Activated T-cell treated with anti-CD3 and anti-CD28 coated beads, Interleukin-2, amount 50 U/mL, for 24 hours (primary cell): ENCODE measurements at regions not wholly inside any gene's neighbourhood (a gene's known extent, or its start where the extent isn't known, plus 50 kb on each side); places are given as distances from the start of the nearest gene placed in this dataset.

ENCODE experiments used
- DNase-seq: peaks from one replicate; pipeline ENCODE4 v3.0.0-alpha.2; 2020
- H3K27ac Mint-ChIP-seq: 2 replicates; pipeline ENCODE4 v1.8.0; 2020; ENCODE audit warnings: mild to moderate bottlenecking, mixed read lengths
- H3K27me3 Mint-ChIP-seq: 2 replicates; pipeline ENCODE4 v1.8.0; 2020; ENCODE audit warnings: mixed read lengths
- H3K36me3 Mint-ChIP-seq: 2 replicates; pipeline ENCODE4 v1.8.0; 2020; ENCODE audit warnings: low read depth, mixed read lengths
- H3K4me1 Mint-ChIP-seq: 2 replicates; pipeline ENCODE4 v1.8.0; 2020; ENCODE audit warnings: low read depth, mixed read lengths
- H3K4me3 Mint-ChIP-seq: 2 replicates; pipeline ENCODE4 v1.8.0; 2020; ENCODE audit warnings: mild to moderate bottlenecking, moderate library complexity, mixed read lengths
- H3K9me3 Mint-ChIP-seq: 2 replicates; pipeline ENCODE4 v1.8.0; 2020; ENCODE audit warnings: mixed read lengths

DNA sequence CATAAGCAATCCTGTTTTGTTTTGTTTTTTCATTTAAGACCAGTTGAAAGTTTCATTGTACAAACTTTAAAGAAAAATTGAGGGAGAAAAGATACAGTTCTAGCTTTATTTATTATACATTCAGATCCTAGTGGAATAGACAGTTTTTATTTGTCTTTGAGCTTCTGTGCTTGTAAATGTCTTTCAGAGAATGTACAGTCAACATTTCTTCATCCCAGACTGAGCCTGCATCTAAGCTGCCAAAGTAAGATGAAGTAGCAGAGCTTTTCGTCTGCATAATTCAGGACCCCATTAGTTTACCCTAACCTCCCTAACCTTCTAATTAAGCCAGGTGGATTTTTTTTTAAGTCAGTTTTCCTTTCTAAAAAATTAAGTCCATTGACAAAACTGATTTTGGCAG is 516.7 kb upstream of the HTR2A start:
- Mint-ChIP-seq H3K4me3 (no peak overlapping the region), H3K36me3 (no peaks in the 10 kb centered on the region), H3K4me1 (no peaks in the 10 kb centered on the region), H3K27me3 (no peaks in the 10 kb centered on the region), H3K9me3 (no peaks in the 10 kb centered on the region), H3K27ac (no peak overlapping the region)
- no peak for DNase-seq

DNA sequence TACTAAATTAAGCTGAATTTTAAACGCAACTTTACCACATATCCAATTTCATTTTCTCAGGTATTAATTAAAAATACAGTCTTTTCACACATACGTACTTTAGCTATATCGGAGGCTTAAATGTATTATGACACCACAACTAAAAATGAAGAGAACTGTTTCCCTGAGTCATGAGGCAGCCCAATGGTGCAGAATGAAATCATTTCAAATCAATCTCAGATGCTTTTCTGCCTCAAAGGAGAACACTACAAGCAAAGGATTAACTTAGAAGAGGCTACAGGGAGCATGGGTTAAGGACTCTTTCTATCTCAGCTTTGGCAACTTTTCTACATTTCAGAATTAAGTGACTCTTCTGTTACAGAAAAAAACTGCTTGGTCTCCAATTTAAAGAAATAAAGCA is 516.3 kb upstream of the HTR2A start:
- no peaks in the 10 kb centered on the region for H3K4me1 Mint-ChIP-seq
- no peak overlapping the region for H3K4me3 Mint-ChIP-seq
- H3K9me3 Mint-ChIP-seq: no peaks in the 10 kb centered on the region
- H3K36me3 Mint-ChIP-seq: no peaks in the 10 kb centered on the region
- DNase-seq: no peak
- no peak overlapping the region for H3K27ac Mint-ChIP-seq
- H3K27me3 Mint-ChIP-seq: no peaks in the 10 kb centered on the region

DNA sequence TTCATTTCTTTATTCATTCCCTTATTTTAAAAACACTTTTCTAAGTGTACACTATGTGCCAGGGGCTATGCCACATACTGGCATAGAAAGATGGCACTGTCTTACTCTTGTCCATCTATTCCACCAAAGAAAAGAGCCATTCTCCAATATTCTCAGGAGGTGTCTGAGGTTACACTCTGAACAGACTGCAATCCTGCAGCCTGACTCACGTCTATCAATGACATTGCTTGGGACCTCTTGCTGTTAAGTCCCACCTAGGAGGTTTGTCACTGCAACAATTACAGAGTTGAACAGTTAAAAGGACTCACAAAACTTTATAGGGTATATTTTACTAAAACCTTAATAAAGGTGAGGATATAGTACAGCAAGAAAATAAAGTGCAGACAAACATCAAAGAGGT is 512.9 kb upstream of the HTR2A start:
- no peaks in the 10 kb centered on the region for H3K9me3 Mint-ChIP-seq
- no peaks in the 10 kb centered on the region for H3K36me3 Mint-ChIP-seq
- H3K4me3 Mint-ChIP-seq: no peak overlapping the region
- H3K27ac Mint-ChIP-seq: no peak overlapping the region
- no peaks in the 10 kb centered on the region for H3K27me3 Mint-ChIP-seq
- no peak for DNase-seq
- no peaks in the 10 kb centered on the region for H3K4me1 Mint-ChIP-seq

DNA sequence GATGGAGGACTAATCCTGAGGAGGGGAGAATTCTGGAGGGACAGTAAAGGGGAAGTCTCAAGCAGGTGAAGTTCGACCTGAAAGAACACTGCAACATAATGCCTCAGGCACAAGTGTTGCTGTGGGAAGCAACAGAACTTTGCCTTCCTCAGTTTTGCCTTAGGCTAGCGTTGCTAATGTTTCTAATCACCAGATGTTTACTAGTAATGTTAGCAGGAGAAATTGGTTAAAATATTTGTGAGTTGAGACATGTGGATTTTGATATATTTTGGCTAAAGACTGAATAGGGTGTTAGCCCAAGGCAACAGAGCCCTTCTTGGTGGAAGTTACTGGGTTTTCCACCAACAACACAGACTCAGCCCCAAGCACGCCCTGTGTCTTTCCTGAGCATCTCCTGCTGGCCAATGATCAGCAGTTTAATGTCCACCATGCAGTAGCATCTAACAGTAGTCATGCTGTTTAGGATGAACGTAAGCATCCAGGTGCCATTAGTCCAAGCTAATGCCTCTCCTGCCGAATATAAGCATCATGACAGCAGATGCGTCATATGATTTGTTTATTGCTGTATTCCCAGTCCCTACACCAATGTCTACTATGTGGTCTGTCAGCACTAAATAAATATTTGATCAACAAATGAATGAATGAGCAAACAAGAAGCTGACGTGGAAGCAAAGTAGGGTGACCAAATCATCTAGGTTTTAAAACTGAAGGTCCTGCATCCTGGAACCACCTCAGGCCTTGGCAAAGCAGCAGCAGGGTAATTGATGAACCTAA is 511.9 kb upstream of the HTR2A start:
- H3K4me1 Mint-ChIP-seq: no peaks in the 10 kb centered on the region
- H3K27me3 Mint-ChIP-seq: no peaks in the 10 kb centered on the region
- H3K36me3 Mint-ChIP-seq: no peaks in the 10 kb centered on the region
- H3K27ac Mint-ChIP-seq: no peak overlapping the region
- no peaks in the 10 kb centered on the region for H3K9me3 Mint-ChIP-seq
- DNase-seq: no peak
- H3K4me3 Mint-ChIP-seq: no peak overlapping the region

DNA sequence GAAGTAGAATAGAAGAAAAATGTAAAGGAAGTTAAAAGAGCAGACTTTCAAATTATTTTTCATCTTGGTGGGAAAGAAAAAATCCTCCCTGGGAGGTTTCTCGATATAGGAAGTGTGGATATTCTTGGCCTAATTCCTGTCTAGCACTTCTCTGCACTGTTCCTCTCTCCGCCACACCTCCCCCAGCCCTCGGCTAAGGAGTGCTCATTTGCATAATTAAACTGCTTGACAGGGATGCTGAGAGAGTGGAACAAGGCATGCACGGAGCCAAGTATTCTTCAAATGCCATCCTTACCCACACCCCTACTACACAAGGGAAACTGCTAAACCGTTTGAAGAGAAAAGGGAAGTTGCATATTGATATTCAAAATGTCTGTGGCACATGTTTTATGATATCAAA is 511.0 kb upstream of the HTR2A start:
- Mint-ChIP-seq H3K27me3 (no peaks in the 10 kb centered on the region), H3K9me3 (no peaks in the 10 kb centered on the region), H3K4me3 (no peak overlapping the region), H3K27ac (no peak overlapping the region), H3K4me1 (no peaks in the 10 kb centered on the region), H3K36me3 (no peaks in the 10 kb centered on the region)
- no peak for DNase-seq

DNA sequence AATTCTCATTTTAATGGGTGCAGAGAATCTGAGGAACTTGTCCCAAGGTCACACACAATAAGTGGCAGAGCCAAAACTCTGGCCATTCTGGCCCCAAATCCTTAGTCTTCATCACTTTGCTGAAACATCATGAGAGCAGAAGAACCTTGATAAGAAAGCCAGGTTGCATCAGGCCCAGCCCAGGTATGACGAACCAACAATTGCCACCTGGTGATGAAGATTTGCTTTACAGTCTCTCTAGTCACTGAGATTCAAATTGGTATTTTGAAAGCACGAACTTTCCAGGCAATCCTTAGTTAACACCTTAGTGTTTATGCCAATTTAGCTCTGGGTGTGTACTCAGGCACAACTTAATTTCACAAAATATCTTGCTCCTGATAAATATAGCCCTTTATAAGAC is 502.7 kb upstream of the HTR2A start:
- DNase-seq: no peak
- Mint-ChIP-seq H3K4me3 (no peak overlapping the region), H3K27me3 (no peaks in the 10 kb centered on the region), H3K9me3 (no peaks in the 10 kb centered on the region), H3K27ac (no peak overlapping the region), H3K4me1 (no peaks in the 10 kb centered on the region), H3K36me3 (no peaks in the 10 kb centered on the region)

DNA sequence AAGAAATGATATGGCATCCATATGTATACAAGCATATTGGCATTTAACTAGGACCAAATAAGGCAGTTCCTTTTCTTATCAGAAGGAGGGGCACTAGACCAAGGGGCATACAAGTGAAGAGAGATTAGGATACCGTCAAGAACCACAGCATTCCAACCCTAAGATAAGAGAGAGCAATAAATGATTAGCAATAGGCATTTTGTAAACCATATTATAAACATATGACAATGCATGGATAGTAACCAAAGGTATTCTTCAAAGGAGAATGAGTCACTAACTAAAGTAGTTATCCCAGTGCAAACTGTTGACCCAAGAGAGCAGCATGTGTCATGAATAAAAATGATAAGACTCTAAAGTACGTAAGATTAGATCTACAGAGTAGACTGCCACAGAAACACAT is 500.9 kb upstream of the HTR2A start:
- Mint-ChIP-seq H3K4me3 (no peak overlapping the region), H3K27ac (no peak overlapping the region)

DNA sequence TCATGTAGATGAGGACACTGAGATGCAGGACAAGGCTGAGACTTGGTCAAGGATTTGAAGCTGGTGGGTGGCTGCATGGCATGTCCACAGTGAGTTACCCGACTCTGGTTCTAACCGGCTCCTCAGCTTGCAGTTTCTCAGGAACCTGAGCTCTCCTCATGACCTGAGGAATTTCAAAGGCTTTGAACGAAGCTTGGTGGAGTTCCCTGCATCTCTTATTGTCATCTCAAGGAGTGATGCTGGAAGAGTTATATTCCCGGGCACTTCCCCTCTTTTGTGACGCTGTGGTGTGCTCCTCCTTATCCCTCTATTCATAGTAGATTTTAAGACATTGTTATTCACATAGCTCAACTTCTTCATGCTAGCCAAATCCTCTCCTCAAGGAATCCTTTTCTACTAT is 500.1 kb upstream of the HTR2A start:
- H3K36me3 Mint-ChIP-seq: no peaks in the 10 kb centered on the region
- no peak for DNase-seq
- no peak overlapping the region for H3K27ac Mint-ChIP-seq
- H3K4me1 Mint-ChIP-seq: no peaks in the 10 kb centered on the region
- H3K27me3 Mint-ChIP-seq: no peaks in the 10 kb centered on the region
- no peak overlapping the region for H3K4me3 Mint-ChIP-seq
- H3K9me3 Mint-ChIP-seq: peaks cover 2% of the 10 kb centered on the region

More for the DNA sequence above, 500.9 kb upstream of the HTR2A start:
- Mint-ChIP-seq H3K9me3 (no peaks in the 10 kb centered on the region), H3K27me3 (no peaks in the 10 kb centered on the region), H3K36me3 (no peaks in the 10 kb centered on the region), H3K4me1 (no peaks in the 10 kb centered on the region)
- DNase-seq: no peak

DNA sequence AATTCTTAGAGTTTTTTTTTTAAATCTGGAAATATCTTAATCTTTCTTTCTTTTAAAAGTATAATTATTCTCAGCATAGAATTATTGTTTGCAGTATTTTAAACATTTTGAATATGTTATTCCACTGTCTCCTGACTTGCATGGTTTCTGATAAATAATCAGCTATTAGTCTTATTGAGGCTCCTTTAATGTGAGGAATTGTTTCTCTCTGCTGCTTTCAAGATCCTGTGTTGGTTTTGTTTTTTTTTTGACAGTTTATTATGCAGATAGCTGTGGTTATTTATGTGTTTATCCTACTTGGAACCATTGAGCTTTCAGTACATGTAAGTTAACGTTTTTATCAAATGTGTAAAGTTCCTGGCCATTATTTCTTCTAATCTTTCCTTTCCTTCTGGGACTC is 477.9 kb upstream of the HTR2A start:
- no peak overlapping the region for H3K27ac Mint-ChIP-seq
- H3K36me3 Mint-ChIP-seq: no peaks in the 10 kb centered on the region
- H3K9me3 Mint-ChIP-seq: peaks cover 14% of the 10 kb centered on the region
- H3K4me3 Mint-ChIP-seq: no peak overlapping the region
- DNase-seq: no peak
- H3K4me1 Mint-ChIP-seq: no peaks in the 10 kb centered on the region
- no peaks in the 10 kb centered on the region for H3K27me3 Mint-ChIP-seq

DNA sequence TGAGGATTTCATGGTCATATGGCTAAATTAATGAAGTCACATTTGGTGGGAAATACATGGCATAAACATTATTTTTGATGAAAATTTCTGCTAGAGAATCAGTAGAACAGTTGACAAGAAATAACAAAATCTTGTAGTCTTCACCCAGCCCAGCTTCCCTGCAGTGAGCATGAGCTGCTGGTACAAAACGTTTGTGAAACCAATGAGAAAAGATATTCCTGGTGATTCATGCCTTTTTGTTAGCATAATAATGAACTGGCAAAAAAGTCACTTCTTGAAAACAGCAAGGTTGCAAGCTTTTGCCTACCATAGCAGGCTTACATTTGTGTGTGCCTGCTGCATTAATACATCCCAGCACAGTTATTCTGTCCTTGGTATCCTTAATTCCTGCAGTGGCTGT is 475.9 kb upstream of the HTR2A start:
- Mint-ChIP-seq H3K27ac (no peak overlapping the region), H3K4me1 (no peaks in the 10 kb centered on the region), H3K9me3 (peaks cover 20% of the 10 kb centered on the region), H3K36me3 (no peaks in the 10 kb centered on the region), H3K4me3 (no peak overlapping the region), H3K27me3 (no peaks in the 10 kb centered on the region)
- DNase-seq: no peak

DNA sequence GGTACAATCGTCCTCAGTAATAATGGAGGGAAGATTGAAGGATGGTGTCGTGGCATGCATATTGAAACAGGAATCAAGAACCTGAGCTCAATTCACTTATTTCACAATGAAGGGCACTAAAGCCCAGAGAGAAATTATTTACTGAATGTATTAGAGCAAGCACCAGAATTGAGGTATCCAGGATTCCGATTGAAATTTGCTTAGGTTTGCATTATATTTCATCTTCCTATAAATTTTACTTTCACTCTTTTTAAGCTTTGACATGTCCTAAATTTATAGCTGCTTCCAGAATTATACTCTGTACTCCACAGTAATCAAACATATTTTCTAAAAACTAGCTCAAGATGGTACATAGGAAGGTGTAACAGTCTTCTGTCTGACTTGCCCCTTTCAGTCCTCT is 454.9 kb upstream of the HTR2A start:
- no peak overlapping the region for H3K4me3 Mint-ChIP-seq
- no peaks in the 10 kb centered on the region for H3K4me1 Mint-ChIP-seq
- DNase-seq: no peak
- peaks cover 4% of the 10 kb centered on the region for H3K9me3 Mint-ChIP-seq
- H3K36me3 Mint-ChIP-seq: no peaks in the 10 kb centered on the region
- no peaks in the 10 kb centered on the region for H3K27me3 Mint-ChIP-seq
- no peak overlapping the region for H3K27ac Mint-ChIP-seq

DNA sequence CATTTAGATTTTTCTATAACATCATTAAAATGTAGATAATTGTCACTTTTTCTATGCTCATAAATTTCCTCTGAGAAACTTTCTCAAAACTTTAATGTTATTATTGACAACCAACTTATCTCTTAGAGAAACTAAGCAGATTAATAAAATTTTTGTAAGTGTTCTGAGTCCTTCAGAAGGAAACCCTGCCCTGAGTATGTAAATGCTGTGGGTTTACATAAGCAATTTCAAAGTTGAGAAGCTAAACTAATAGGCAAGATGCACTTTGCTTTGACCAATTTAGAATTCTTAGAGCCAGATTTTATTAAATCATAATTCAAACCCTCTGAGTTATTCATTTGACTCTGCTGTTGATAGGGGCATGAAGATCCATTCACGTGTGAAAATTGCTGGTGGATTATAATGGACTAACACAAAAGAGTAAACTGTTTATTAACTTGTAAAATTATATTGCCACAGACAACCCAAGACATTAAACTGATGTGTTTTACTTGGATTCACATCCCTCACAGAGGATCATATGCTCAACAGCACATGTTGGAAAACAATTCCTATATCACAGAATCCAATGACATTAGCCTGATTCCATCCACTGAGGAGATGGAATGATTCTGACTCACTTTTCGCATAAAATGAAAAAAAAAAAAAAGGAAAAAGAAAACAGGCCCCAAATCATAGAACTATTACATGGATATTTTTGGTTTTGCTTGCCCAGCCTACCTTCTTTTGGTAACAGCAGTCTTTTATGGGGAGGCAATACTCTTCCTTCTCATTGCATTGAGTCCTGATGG is 453.7 kb upstream of the HTR2A start:
- H3K27ac Mint-ChIP-seq: no peak overlapping the region
- H3K9me3 Mint-ChIP-seq: peaks cover 6% of the 10 kb centered on the region
- H3K36me3 Mint-ChIP-seq: no peaks in the 10 kb centered on the region
- no peak overlapping the region for H3K4me3 Mint-ChIP-seq
- H3K27me3 Mint-ChIP-seq: no peaks in the 10 kb centered on the region
- DNase-seq: no peak
- no peaks in the 10 kb centered on the region for H3K4me1 Mint-ChIP-seq

DNA sequence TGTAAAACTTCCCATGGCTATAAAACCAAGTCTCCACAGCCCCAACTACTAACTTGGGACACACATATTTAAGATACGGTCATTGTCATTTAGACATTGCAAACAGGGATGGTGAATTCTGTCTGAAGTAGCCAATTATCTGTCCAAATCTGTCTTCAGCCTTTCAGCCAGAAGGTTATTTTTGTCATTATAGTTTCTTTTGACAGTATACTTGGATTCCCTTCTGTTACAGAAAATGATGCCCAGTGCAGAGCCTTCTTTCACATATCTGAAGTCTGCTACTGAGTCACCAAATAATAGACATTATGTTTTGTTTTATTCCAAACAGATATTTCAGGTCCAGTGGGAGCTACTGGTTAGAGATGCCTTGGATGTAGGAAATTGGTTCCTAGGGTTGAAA is 452.4 kb upstream of the HTR2A start:
- no peak for DNase-seq
- no peak overlapping the region for H3K4me3 Mint-ChIP-seq
- H3K27ac Mint-ChIP-seq: no peak overlapping the region
- no peaks in the 10 kb centered on the region for H3K27me3 Mint-ChIP-seq
- H3K36me3 Mint-ChIP-seq: no peaks in the 10 kb centered on the region
- H3K4me1 Mint-ChIP-seq: no peaks in the 10 kb centered on the region
- H3K9me3 Mint-ChIP-seq: peaks cover 5% of the 10 kb centered on the region

DNA sequence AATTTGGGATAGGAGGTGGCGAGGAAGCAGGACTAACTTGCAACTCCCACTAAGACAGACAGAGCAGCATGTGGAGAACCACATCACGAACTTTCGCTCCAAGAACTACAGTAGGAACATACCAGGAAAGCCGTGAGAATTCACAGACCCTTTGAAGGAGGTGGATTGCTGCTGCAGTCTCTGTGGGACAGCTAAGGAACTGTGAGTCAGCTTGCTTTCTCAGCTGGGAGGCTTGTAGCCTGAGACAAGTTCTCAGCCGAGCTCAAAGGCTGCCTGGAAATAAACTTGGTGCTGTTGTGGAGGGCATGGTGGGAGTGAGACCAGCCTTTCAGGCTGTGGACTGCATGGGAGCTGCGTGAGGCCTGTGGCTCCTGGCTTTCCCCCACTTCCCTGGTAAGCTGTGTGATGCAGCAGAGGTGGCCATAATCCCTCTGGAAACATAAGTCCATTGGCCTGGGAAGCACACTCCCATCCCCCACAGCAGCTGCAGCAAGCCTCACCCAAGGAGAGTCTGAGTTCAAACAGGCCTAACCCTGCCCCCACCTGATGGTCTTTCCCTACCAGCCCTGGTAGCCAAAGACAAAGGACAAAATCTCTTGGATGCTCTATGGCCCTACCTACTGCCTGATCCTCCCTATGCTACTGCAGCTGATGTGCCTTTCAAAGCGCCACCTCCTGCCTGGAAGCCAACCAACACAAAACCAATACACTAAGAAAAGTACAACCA is 441.1 kb upstream of the HTR2A start:
- H3K4me1 Mint-ChIP-seq: no peaks in the 10 kb centered on the region
- peaks cover 6% of the 10 kb centered on the region for H3K9me3 Mint-ChIP-seq
- DNase-seq: no peak
- no peak overlapping the region for H3K27ac Mint-ChIP-seq
- no peaks in the 10 kb centered on the region for H3K27me3 Mint-ChIP-seq
- H3K4me3 Mint-ChIP-seq: no peak overlapping the region
- no peaks in the 10 kb centered on the region for H3K36me3 Mint-ChIP-seq

DNA sequence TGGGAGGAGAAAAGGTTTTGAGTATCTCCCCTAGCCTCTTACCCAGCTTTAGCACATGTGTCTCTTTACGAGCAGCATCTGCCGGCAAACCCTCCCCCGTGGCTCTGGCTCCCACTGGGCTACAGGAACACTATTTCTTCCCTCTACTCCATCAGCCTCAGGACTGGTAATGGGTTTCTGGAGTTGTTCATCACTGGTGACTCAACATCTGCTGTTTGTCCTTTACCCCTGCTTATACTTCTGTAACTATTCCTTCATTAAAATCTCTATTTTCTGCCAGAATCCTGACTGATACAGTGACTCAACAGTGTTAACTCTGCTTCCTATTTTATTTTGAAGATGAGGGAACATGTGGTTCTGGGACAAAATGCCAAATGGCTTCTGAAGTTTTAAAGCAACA is 437.3 kb upstream of the HTR2A start:
- Mint-ChIP-seq H3K27me3 (no peaks in the 10 kb centered on the region), H3K4me3 (no peak overlapping the region), H3K36me3 (no peaks in the 10 kb centered on the region), H3K27ac (no peak overlapping the region), H3K9me3 (no peaks in the 10 kb centered on the region), H3K4me1 (no peaks in the 10 kb centered on the region)
- no peak for DNase-seq
